ENCODE measurements at regions not wholly inside any gene's neighbourhood (a gene's known extent, or its start where the extent isn't known, plus 50 kb on each side); places are given as distances from the start of the nearest gene placed in this dataset.

- H3K27me3 Mint-ChIP-seq = peaks cover 13% of the 10 kb centered on the region
- no peaks in the 10 kb centered on the region for H3K36me3 ChIP-seq (replicated peaks in 1 of 2; ENCODE audit: control extremely low read depth in 1 of 2, control insufficient read depth in 1 of 2, extremely low read depth in 1 of 2, insufficient read depth in 2 of 2, low read length in 1 of 2)
- no peak overlapping the region for H3K27ac ChIP-seq (ENCODE audit: low read length in 2 of 2)
- H2AFZ ChIP-seq (ENCODE audit: insufficient read depth, low read depth, low read length, poor library complexity, severe bottlenecking) = no peak overlapping the region
- no peaks in the 10 kb centered on the region for H4K20me1 ChIP-seq (ENCODE audit: control insufficient read depth, insufficient read depth, low read length, poor library complexity, severe bottlenecking)
- H3K4me3 Mint-ChIP-seq = no peak overlapping the region
- no peaks in the 10 kb centered on the region for H3K9me3 ChIP-seq (ENCODE audit: control extremely low read depth in 1 of 3, control insufficient read depth in 2 of 3, insufficient read depth in 1 of 3, low read length in 2 of 3)
- no peak overlapping the region for H3K27ac Mint-ChIP-seq
- H3K4me1 Mint-ChIP-seq = peaks cover 4% of the 10 kb centered on the region
- ChIA-PET CTCF (no interaction called here), POLR2A (no interaction called here)
- H3K9me3 Mint-ChIP-seq (ENCODE audit: insufficient read depth) = no peaks in the 10 kb centered on the region
- no peak overlapping the region for H3K4me2 ChIP-seq (replicated peaks; ENCODE audit: low read depth, low read length, poor library complexity, severe bottlenecking)
- H3K27me3 ChIP-seq (replicated peaks in 1 of 4; ENCODE audit: control extremely low read depth in 1 of 4, control insufficient read depth in 3 of 4, insufficient read depth in 4 of 4, low read length in 3 of 4) = no peaks in the 10 kb centered on the region
- no peaks in the 10 kb centered on the region for H3K4me1 ChIP-seq (ENCODE audit: control insufficient read depth in 2 of 2, insufficient read depth in 2 of 2, low read length in 2 of 2)
- DNase-seq (no peak), ATAC-seq (ENCODE audit: low read depth) (no peak)
- no peaks in the 10 kb centered on the region for H3K79me2 ChIP-seq (ENCODE audit: control insufficient read depth, insufficient read depth, low read length)
- TF ChIP-seq CTCF (IDR thresholded peaks at IDR 0.05) (no peak), EZH2 (IDR thresholded peaks at IDR 0.05; ENCODE audit: borderline replicate concordance, insufficient read depth, low read depth, low read length, poor library complexity, severe bottlenecking) (no peak)
- H3K9ac ChIP-seq (ENCODE audit: low read length) = no peak overlapping the region
- no peak overlapping the region for H3K4me3 ChIP-seq (ENCODE audit: control extremely low read depth in 1 of 5, extremely low read depth in 1 of 5, insufficient read depth in 1 of 5, low read depth in 2 of 5, low read length in 4 of 5)
- WGBS (ENCODE audit: insufficient coverage) = no CpG with 5 or more reads among the region's 4 CpGs
- intact Hi-C loops (cut with micrococcal nuclease) = no loop called here
These were observed 143.8 kb downstream of the GMNC start for GRCh38 chr3:190718671-190719070.

- peaks cover 4% of the 10 kb centered on the region for H3K4me1 Mint-ChIP-seq
- no peak for ATAC-seq (ENCODE audit: low read depth)
These were observed 144.4 kb downstream of the GMNC start for GRCh38 chr3:190718097-190718496.

More at GRCh38 chr3:190718097-190718496, 144.4 kb downstream of the GMNC start:
- Histone ChIP-seq H4K20me1 (ENCODE audit: control insufficient read depth, insufficient read depth, low read length, poor library complexity, severe bottlenecking) (no peaks in the 10 kb centered on the region), H3K9me3 (ENCODE audit: control extremely low read depth in 1 of 3, control insufficient read depth in 2 of 3, insufficient read depth in 1 of 3, low read length in 2 of 3) (no peaks in the 10 kb centered on the region), H3K79me2 (ENCODE audit: control insufficient read depth, insufficient read depth, low read length) (no peaks in the 10 kb centered on the region), H3K4me1 (ENCODE audit: control insufficient read depth in 2 of 2, insufficient read depth in 2 of 2, low read length in 2 of 2) (no peaks in the 10 kb centered on the region), H3K9ac (ENCODE audit: low read length) (no peak overlapping the region), H3K27me3 (replicated peaks in 1 of 4; ENCODE audit: control extremely low read depth in 1 of 4, control insufficient read depth in 3 of 4, insufficient read depth in 4 of 4, low read length in 3 of 4) (no peaks in the 10 kb centered on the region), H3K36me3 (replicated peaks in 1 of 2; ENCODE audit: control extremely low read depth in 1 of 2, control insufficient read depth in 1 of 2, extremely low read depth in 1 of 2, insufficient read depth in 2 of 2, low read length in 1 of 2) (no peaks in the 10 kb centered on the region), H2AFZ (ENCODE audit: insufficient read depth, low read depth, low read length, poor library complexity, severe bottlenecking) (no peak overlapping the region), H3K27ac (ENCODE audit: low read length in 2 of 2) (no peak overlapping the region), H3K4me3 (ENCODE audit: control extremely low read depth in 1 of 5, extremely low read depth in 1 of 5, insufficient read depth in 1 of 5, low read depth in 2 of 5, low read length in 4 of 5) (no peak overlapping the region), H3K4me2 (replicated peaks; ENCODE audit: low read depth, low read length, poor library complexity, severe bottlenecking) (no peak overlapping the region)
- ChIA-PET POLR2A (no interaction called here), CTCF (no interaction called here)
- Mint-ChIP-seq H3K9me3 (ENCODE audit: insufficient read depth) (no peaks in the 10 kb centered on the region), H3K27ac (no peak overlapping the region), H3K27me3 (peaks cover 13% of the 10 kb centered on the region), H3K4me3 (no peak overlapping the region)
- TF ChIP-seq EZH2 (IDR thresholded peaks at IDR 0.05; ENCODE audit: borderline replicate concordance, insufficient read depth, low read depth, low read length, poor library complexity, severe bottlenecking) (no peak), CTCF (IDR thresholded peaks at IDR 0.05) (no peak)
- no peak for DNase-seq
- intact Hi-C loops (cut with micrococcal nuclease) = no loop called here
- WGBS (ENCODE audit: insufficient coverage) = no CpG with 5 or more reads among the region's 5 CpGs
